Osteoblast (primary cell): ENCODE measurements at regions not wholly inside any gene's neighbourhood (a gene's known extent, or its start where the extent isn't known, plus 50 kb on each side); places are given as distances from the start of the nearest gene placed in this dataset.
"Not testable (repeated sequence)": the region's sequence is repeated elsewhere in the genome, so short reads cannot be mapped to it uniquely, and the experiment has no call there.

Experiments used
- DNase-seq: peaks from one replicate; pipeline ENCODE4 v3.0.0; 2011; ENCODE audit warnings: low spot score, mixed read lengths; ENCODE audit not compliant: insufficient read length; ENCODE audit errors: missing footprints
- H2AFZ ChIP-seq: 2 replicates; pipeline ENCODE4 v1.6.0; 2011; ENCODE audit warnings: mild to moderate bottlenecking, low read length
- H3K27ac ChIP-seq: 2 replicates; pipeline ENCODE4 v1.5.1; 2011; ENCODE audit warnings: mild to moderate bottlenecking, low read depth, low read length, moderate library complexity
- H3K27me3 ChIP-seq: 2 replicates; pipeline ENCODE4 v1.6.0; 2012; ENCODE audit warnings: mild to moderate bottlenecking, control low read depth, inconsistent platforms, low read length, moderate library complexity; ENCODE audit not compliant: insufficient read depth
- H3K36me3 ChIP-seq: 2 replicates; pipeline ENCODE4 v1.5.1; 2011; ENCODE audit warnings: mild to moderate bottlenecking, low read length, control low read depth, moderate library complexity; ENCODE audit not compliant: insufficient read depth
- H3K4me1 ChIP-seq: 2 replicates; pipeline ENCODE4 v1.5.1; 2011; ENCODE audit warnings: mild to moderate bottlenecking, low read length, control low read depth, moderate library complexity; ENCODE audit not compliant: insufficient read depth
- H3K4me2 ChIP-seq: 2 replicates; pipeline ENCODE4 v1.6.0; 2011; ENCODE audit warnings: mild to moderate bottlenecking, low read length; ENCODE audit not compliant: insufficient read depth
- H3K4me3 ChIP-seq: fragments of 200-600 bp; sonication (generic); 3 replicates; pipeline ENCODE4 v1.5.1; 2012; ENCODE audit warnings: mild to moderate bottlenecking, low read length, inconsistent platforms; ENCODE audit not compliant: insufficient read depth
- H3K79me2 ChIP-seq: 2 replicates; pipeline ENCODE4 v1.6.0; 2012; ENCODE audit warnings: mild to moderate bottlenecking, low read length, control low read depth, inconsistent platforms; ENCODE audit not compliant: insufficient read depth
- H3K9me3 ChIP-seq: 2 replicates; pipeline ENCODE4 v1.5.1; 2011; ENCODE audit warnings: low read depth, low read length, control low read depth
- H4K20me1 ChIP-seq: 2 replicates; pipeline ENCODE4 v1.6.0; 2012; ENCODE audit warnings: mild to moderate bottlenecking, low read length, control low read depth; ENCODE audit not compliant: insufficient read depth
- TF ChIP-seq, protein P1 (sequence below): IDR thresholded peaks from 2 replicates; pipeline ENCODE4 v1.5.1; 2011; ENCODE audit warnings: mild to moderate bottlenecking, low read depth, low read length, moderate library complexity; ENCODE audit errors: extremely low read depth

DNA sequence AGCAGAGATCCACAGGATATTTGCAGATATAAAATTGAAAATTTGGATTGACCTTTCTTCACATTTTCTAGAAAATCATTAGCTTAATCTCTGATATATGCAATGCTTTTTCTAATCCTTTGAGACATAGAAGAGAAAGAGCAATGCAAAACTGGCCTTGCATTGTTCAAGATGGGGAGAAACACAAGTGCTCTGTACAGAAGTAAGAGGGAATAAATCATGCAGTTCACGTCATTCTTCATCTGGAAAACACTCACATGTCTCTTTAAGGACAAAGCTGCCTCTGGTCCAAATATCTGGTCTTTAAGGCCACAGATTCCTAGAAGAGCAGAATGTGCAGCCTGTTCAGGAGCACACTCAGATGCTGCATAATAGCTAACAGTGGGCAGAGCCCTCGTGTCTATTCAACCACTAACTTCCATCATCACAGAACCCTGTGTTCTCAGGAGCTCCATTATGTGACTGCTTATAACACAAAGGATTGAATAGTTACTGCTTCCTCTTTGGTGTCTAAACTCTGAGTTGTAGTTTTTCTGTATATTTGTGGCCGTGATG lies 277.5 kb downstream of the PLK2 start:
- no peaks in the 10 kb centered on the region for H3K27me3 ChIP-seq
- H3K36me3 ChIP-seq = no peaks in the 10 kb centered on the region
- H3K79me2 ChIP-seq = no peaks in the 10 kb centered on the region
- no peak for DNase-seq
- H3K27ac ChIP-seq = no peak overlapping the region
- no peaks in the 10 kb centered on the region for H4K20me1 ChIP-seq
- H3K4me3 ChIP-seq = no peak overlapping the region
- no peak overlapping the region for H3K4me2 ChIP-seq
- H3K4me1 ChIP-seq = peaks cover 22% of the 10 kb centered on the region
- TF ChIP-seq, protein P1, sequence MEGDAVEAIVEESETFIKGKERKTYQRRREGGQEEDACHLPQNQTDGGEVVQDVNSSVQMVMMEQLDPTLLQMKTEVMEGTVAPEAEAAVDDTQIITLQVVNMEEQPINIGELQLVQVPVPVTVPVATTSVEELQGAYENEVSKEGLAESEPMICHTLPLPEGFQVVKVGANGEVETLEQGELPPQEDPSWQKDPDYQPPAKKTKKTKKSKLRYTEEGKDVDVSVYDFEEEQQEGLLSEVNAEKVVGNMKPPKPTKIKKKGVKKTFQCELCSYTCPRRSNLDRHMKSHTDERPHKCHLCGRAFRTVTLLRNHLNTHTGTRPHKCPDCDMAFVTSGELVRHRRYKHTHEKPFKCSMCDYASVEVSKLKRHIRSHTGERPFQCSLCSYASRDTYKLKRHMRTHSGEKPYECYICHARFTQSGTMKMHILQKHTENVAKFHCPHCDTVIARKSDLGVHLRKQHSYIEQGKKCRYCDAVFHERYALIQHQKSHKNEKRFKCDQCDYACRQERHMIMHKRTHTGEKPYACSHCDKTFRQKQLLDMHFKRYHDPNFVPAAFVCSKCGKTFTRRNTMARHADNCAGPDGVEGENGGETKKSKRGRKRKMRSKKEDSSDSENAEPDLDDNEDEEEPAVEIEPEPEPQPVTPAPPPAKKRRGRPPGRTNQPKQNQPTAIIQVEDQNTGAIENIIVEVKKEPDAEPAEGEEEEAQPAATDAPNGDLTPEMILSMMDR = no peak
- H2AFZ ChIP-seq = no peak overlapping the region
- no peaks in the 10 kb centered on the region for H3K9me3 ChIP-seq

DNA sequence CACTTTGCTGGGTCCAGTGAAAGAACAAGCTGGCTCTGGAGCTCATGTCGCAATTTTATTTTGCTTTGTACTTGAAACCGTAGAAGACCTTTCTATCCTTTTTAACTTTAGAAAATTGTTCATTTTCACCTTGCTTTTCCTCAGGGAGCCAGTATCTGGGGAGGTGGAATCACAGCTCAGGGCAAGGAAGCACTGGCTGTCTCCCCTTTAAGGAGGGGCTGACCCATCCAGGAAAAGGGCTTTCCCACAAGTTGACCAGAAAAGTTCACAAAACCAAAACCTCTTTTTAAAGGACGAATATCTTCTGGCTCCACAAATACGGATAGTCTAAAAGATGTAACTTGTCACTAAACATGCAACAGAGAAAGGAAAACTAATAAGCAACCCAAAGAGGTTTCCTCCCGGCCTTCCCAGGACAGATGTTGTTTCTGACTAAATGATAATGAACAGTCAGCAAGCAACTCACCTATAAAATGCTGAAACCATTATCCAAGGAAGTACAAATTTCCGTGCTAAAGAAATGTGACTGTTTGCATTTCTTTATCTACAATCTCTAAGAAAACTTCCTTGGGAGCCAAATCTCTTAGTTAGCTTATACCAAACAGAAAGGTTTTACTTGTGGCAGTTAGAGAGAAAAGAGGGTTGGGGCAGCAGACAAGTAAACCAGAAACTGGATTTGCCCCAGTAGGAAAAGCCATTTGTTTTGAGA lies 278.2 kb downstream of the PLK2 start:
- DNase-seq = no peak
- peaks cover 16% of the 10 kb centered on the region for H3K4me1 ChIP-seq
- no peaks in the 10 kb centered on the region for H4K20me1 ChIP-seq
- H3K36me3 ChIP-seq = no peaks in the 10 kb centered on the region
- H3K27ac ChIP-seq = no peak overlapping the region
- H3K79me2 ChIP-seq = no peaks in the 10 kb centered on the region
- no peaks in the 10 kb centered on the region for H3K9me3 ChIP-seq
- H3K27me3 ChIP-seq = no peaks in the 10 kb centered on the region
- TF ChIP-seq, protein P1 = no peak
- H3K4me2 ChIP-seq = no peak overlapping the region
- H3K4me3 ChIP-seq = no peak overlapping the region
- peak overlapping the region; percentile 53 for H2AFZ ChIP-seq

GRCh38 chr5:58172946-58173345 lies 286.9 kb downstream of the PLK2 start:
- H3K9me3 ChIP-seq = no peaks in the 10 kb centered on the region
- H3K79me2 ChIP-seq = no peaks in the 10 kb centered on the region
- no peaks in the 10 kb centered on the region for H4K20me1 ChIP-seq
- no peak overlapping the region for H3K27ac ChIP-seq
- DNase-seq = peak; percentile 68
- H3K4me2 ChIP-seq = no peak overlapping the region
- no peaks in the 10 kb centered on the region for H3K4me1 ChIP-seq
- H2AFZ ChIP-seq = no peak overlapping the region
- no peak overlapping the region for H3K4me3 ChIP-seq
- no peaks in the 10 kb centered on the region for H3K36me3 ChIP-seq
- no peaks in the 10 kb centered on the region for H3K27me3 ChIP-seq
- TF ChIP-seq, protein P1 = no peak

GRCh38 chr5:58165152-58165551 lies 294.7 kb downstream of the PLK2 start:
- H3K36me3 ChIP-seq = no peaks in the 10 kb centered on the region
- H3K4me2 ChIP-seq = no peak overlapping the region
- TF ChIP-seq, protein P1 = no peak
- DNase-seq = no peak
- no peaks in the 10 kb centered on the region for H4K20me1 ChIP-seq
- H3K27ac ChIP-seq = no peak overlapping the region
- H3K9me3 ChIP-seq = no peaks in the 10 kb centered on the region
- H3K27me3 ChIP-seq = no peaks in the 10 kb centered on the region
- H2AFZ ChIP-seq = no peak overlapping the region
- H3K79me2 ChIP-seq = no peaks in the 10 kb centered on the region
- H3K4me3 ChIP-seq = no peak overlapping the region
- H3K4me1 ChIP-seq = no peaks in the 10 kb centered on the region

- H3K27ac ChIP-seq = not testable (repeated sequence)
These were observed 298.0 kb downstream of the PLK2 start for GRCh38 chr5:58161889-58162288.

More at GRCh38 chr5:58161889-58162288, 298.0 kb downstream of the PLK2 start:
- H3K36me3 ChIP-seq, H3K27me3 ChIP-seq, H2AFZ ChIP-seq, H4K20me1 ChIP-seq, H3K4me1 ChIP-seq, H3K9me3 ChIP-seq, H3K79me2 ChIP-seq, DNase-seq, H3K4me2 ChIP-seq, H3K4me3 ChIP-seq: not testable (repeated sequence)
